Karpas-422 (cell line): ENCODE measurements at regions not wholly inside any gene's neighbourhood (a gene's known extent, or its start where the extent isn't known, plus 50 kb on each side); places are given as distances from the start of the nearest gene placed in this dataset.

ENCODE experiments used
- DNase-seq: peaks from one replicate; pipeline ENCODE4 v3.0.0-alpha.2; 2015
- H2AFZ ChIP-seq: fragments of 200-600 bp; sonication (generic); 2 replicates; pipeline ENCODE4 v1.6.1; 2014; ENCODE audit warnings: antibody characterized with exemption, low read length, mixed read lengths
- H3K27ac ChIP-seq: fragments of 200-600 bp; sonication (generic); 2 replicates; pipeline ENCODE4 v1.5.1; 2014; ENCODE audit warnings: mild to moderate bottlenecking, low read length, moderate library complexity
- H3K27me3 ChIP-seq: fragments of 200-600 bp; sonication (generic); 2 replicates; pipeline ENCODE4 v1.6.1; 2014; ENCODE audit warnings: low read length, mixed read lengths
- H3K36me3 ChIP-seq: fragments of 200-600 bp; sonication (generic); 2 replicates; pipeline ENCODE4 v1.6.1; 2014; ENCODE audit warnings: low read length, mixed read lengths; ENCODE audit not compliant: insufficient read depth
- H3K4me1 ChIP-seq: fragments of 200-600 bp; sonication (generic); 2 replicates; pipeline ENCODE4 v1.6.1; 2014; ENCODE audit warnings: mild to moderate bottlenecking, low read length, mixed read lengths
- H3K4me2 ChIP-seq: fragments of 200-600 bp; sonication (generic); 2 replicates; pipeline ENCODE4 v1.6.1; 2014; ENCODE audit warnings: low read length, low read depth, mild to moderate bottlenecking; ENCODE audit not compliant: poor library complexity, severe bottlenecking
- H3K4me3 ChIP-seq: fragments of 200-600 bp; sonication (generic); 2 replicates; pipeline ENCODE4 v1.5.1; 2014; ENCODE audit warnings: mild to moderate bottlenecking, antibody characterized with exemption, low read length, mixed read lengths
- H3K79me2 ChIP-seq: fragments of 200-600 bp; sonication (generic); 2 replicates; pipeline ENCODE4 v1.6.1; 2014; ENCODE audit warnings: mild to moderate bottlenecking, low read length, mixed read lengths
- H3K9ac ChIP-seq: fragments of 200-600 bp; sonication (generic); 2 replicates; pipeline ENCODE4 v1.6.0; 2014; ENCODE audit warnings: low read length
- H3K9me2 ChIP-seq: fragments of 200-600 bp; sonication (generic), shearing (Covaris generic); replicated peaks from 2 replicates; pipeline ENCODE4 v1.6.0; 2014; ENCODE audit warnings: mild to moderate bottlenecking, low read length, moderate library complexity; ENCODE audit not compliant: insufficient read depth
- H3K9me3 ChIP-seq: fragments of 300-700, 200-600 bp; sonication (generic); 2 replicates; pipeline ENCODE4 v1.6.1; 2014; ENCODE audit warnings: low read length, mixed read lengths
- H4K20me1 ChIP-seq: fragments of 200-600 bp; sonication (generic); 2 replicates; pipeline ENCODE4 v1.6.1; 2014; ENCODE audit warnings: mild to moderate bottlenecking, antibody characterized with exemption, low read length, low read depth; ENCODE audit not compliant: insufficient read depth

DNA sequence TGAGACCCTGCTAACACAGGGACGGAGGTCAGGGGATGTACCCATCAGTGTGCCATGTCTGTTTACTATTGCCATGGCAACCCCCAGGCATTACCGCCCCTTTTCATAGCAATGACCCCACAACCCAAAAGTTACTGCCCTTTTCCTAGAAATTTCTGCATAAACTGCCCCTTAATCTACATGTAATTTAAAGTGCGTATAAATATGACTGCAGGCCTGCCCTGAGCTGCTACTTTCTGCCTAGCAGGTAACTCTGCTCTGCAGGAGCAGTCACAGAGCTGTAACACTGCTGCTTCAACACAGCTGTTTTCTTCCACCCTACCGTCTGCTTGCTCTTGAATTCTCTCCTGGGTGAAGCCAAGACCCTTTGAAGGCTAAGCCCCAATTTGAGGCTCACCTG lies 57.1 kb upstream of the RPS6KA2 start:
- no peak overlapping the region for H3K9ac ChIP-seq
- peaks cover 33% of the 10 kb centered on the region for H3K4me1 ChIP-seq
- peaks cover 5% of the 10 kb centered on the region; the same call in 1 of the 2 replicates for H3K9me3 ChIP-seq
- no peaks in the 10 kb centered on the region for H3K9me2 ChIP-seq
- no peaks in the 10 kb centered on the region for H3K27me3 ChIP-seq
- H2AFZ ChIP-seq = no peak overlapping the region
- no peak overlapping the region for H3K4me3 ChIP-seq
- no peak overlapping the region for H3K27ac ChIP-seq
- no peaks in the 10 kb centered on the region for H3K36me3 ChIP-seq
- no peaks in the 10 kb centered on the region for H4K20me1 ChIP-seq
- H3K79me2 ChIP-seq = no peaks in the 10 kb centered on the region
- no peak for DNase-seq
- H3K4me2 ChIP-seq = no peak overlapping the region

- Histone ChIP-seq H4K20me1 (no peaks in the 10 kb centered on the region), H3K9me3 (peaks cover 5% of the 10 kb centered on the region; the same call in 1 of the 2 replicates), H3K4me2 (no peak overlapping the region), H2AFZ (no peak overlapping the region), H3K27me3 (no peaks in the 10 kb centered on the region), H3K4me3 (no peak overlapping the region), H3K79me2 (no peaks in the 10 kb centered on the region), H3K9ac (no peak overlapping the region), H3K36me3 (no peaks in the 10 kb centered on the region), H3K9me2 (no peaks in the 10 kb centered on the region), H3K27ac (no peak overlapping the region), H3K4me1 (peaks cover 26% of the 10 kb centered on the region)
- DNase-seq = no peak
These were observed 56.4 kb upstream of the RPS6KA2 start for GRCh38 chr6:166683477-166683876.

DNA sequence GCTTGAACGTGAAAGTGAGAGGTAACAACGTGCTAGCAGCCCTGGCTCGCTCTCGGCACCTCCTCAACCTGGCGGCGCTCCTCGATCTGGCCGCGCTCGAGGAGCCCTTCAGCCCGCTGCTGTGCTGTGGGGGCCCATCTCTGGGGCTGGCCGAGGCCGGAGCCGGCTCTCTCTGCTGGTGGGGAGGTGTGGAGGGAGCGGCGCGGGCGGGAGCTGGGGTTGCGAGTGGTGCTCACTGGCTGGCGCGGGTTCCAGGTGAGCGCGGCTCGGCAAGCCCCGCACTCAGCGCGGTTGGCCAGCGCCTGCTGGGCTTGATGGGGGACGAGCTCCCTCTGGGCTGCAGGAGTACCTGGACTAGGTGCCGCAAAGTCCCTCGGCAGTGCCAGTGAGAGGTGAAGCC lies 52.5 kb upstream of the RPS6KA2 start:
- H3K27me3 ChIP-seq = no peaks in the 10 kb centered on the region
- no peak overlapping the region for H3K9ac ChIP-seq
- DNase-seq = no peak
- no peak overlapping the region for H3K4me2 ChIP-seq
- no peaks in the 10 kb centered on the region for H3K79me2 ChIP-seq
- H3K27ac ChIP-seq = no peak overlapping the region
- peaks cover 3% of the 10 kb centered on the region; the same call in 1 of the 2 replicates for H3K4me1 ChIP-seq
- peaks cover 5% of the 10 kb centered on the region; the same call in 1 of the 2 replicates for H3K9me3 ChIP-seq
- H3K4me3 ChIP-seq = no peak overlapping the region
- H2AFZ ChIP-seq = no peak overlapping the region
- no peaks in the 10 kb centered on the region for H3K9me2 ChIP-seq
- no peaks in the 10 kb centered on the region for H4K20me1 ChIP-seq
- H3K36me3 ChIP-seq = no peaks in the 10 kb centered on the region

- no peaks in the 10 kb centered on the region for H4K20me1 ChIP-seq
- no peak overlapping the region for H3K9ac ChIP-seq
- no peak overlapping the region for H3K4me2 ChIP-seq
These were observed 51.4 kb upstream of the RPS6KA2 start for GRCh38 chr6:166678426-166678825.

DNA sequence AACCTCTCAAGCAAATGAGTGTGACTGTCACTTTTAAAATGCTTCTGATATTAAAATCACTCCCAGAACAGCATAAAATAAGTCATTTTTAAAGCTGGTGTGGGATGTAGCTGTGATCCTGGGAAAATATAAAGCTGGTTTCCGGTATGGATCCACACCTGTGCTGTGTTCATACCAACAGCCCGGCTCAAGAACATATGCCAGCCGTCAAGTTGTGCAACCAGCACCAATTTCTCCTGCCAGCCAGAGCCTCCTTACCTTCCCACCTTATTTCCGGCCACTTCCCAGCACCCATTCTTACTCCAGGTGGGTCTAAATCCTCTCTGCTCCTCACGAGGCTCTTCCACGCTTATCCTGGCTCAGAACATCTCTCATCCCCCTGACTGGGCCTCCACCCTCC lies 50.9 kb upstream of the RPS6KA2 start:
- H3K27ac ChIP-seq = no peak overlapping the region
- no peak overlapping the region for H3K4me3 ChIP-seq
- H4K20me1 ChIP-seq = no peaks in the 10 kb centered on the region
- no peak overlapping the region for H3K9ac ChIP-seq
- H3K79me2 ChIP-seq = no peaks in the 10 kb centered on the region
- H3K36me3 ChIP-seq = no peaks in the 10 kb centered on the region
- H3K9me2 ChIP-seq = no peaks in the 10 kb centered on the region
- peaks cover 19% of the 10 kb centered on the region for H3K4me1 ChIP-seq
- DNase-seq = no peak
- no peak overlapping the region for H3K4me2 ChIP-seq
- H3K9me3 ChIP-seq = peaks cover 5% of the 10 kb centered on the region; the same call in 1 of the 2 replicates
- H2AFZ ChIP-seq = no peak overlapping the region
- no peaks in the 10 kb centered on the region for H3K27me3 ChIP-seq

More at GRCh38 chr6:166678426-166678825, 51.4 kb upstream of the RPS6KA2 start:
- Histone ChIP-seq H3K9me2 (no peaks in the 10 kb centered on the region), H3K36me3 (no peaks in the 10 kb centered on the region), H3K4me1 (peaks cover 14% of the 10 kb centered on the region), H3K27ac (no peak overlapping the region), H2AFZ (no peak overlapping the region), H3K9me3 (peaks cover 5% of the 10 kb centered on the region; the same call in 1 of the 2 replicates), H3K27me3 (no peaks in the 10 kb centered on the region), H3K79me2 (no peaks in the 10 kb centered on the region), H3K4me3 (no peak overlapping the region)
- DNase-seq = no peak
